ENCODE measurements at regions not wholly inside any gene's neighbourhood (a gene's known extent, or its start where the extent isn't known, plus 50 kb on each side); places are given as distances from the start of the nearest gene placed in this dataset.
"Not testable (repeated sequence)": the region's sequence is repeated elsewhere in the genome, so short reads cannot be mapped to it uniquely, and the experiment has no call there.

GRCh38 chr6:4664117-4664626 lies 112.0 kb upstream of the CDYL start:
- TF ChIP-seq CTCF (IDR thresholded peaks at IDR 0.05; ENCODE audit: insufficient read depth, low read length, severe bottlenecking), result no peak
- Histone ChIP-seq H3K27me3 (ENCODE audit: control insufficient read depth, insufficient read depth, low read length) (no peaks in the 10 kb centered on the region), H3K4me3 (ENCODE audit: low read depth, low read length) (no peak overlapping the region), H3K36me3 (ENCODE audit: control insufficient read depth, insufficient read depth, low read length) (no peaks in the 10 kb centered on the region)
- no peak for FAIRE-seq
- DNase-seq (ENCODE audit: low read depth), result peak; percentile 18

GRCh38 chr6:4662886-4663285 lies 113.3 kb upstream of the CDYL start:
- Histone ChIP-seq H3K36me3 (ENCODE audit: control insufficient read depth, insufficient read depth, low read length) (no peaks in the 10 kb centered on the region), H3K27me3 (ENCODE audit: control insufficient read depth, insufficient read depth, low read length) (no peaks in the 10 kb centered on the region), H3K4me3 (ENCODE audit: low read depth, low read length) (no peak overlapping the region)
- DNase-seq (ENCODE audit: low read depth), result no peak
- peak; percentile 43 for FAIRE-seq
- no peak for TF ChIP-seq CTCF (IDR thresholded peaks at IDR 0.05; ENCODE audit: insufficient read depth, low read length, severe bottlenecking)

GRCh38 chr6:4661391-4661790 lies 114.8 kb upstream of the CDYL start:
- no peak for FAIRE-seq
- Histone ChIP-seq H3K27me3 (ENCODE audit: control insufficient read depth, insufficient read depth, low read length) (no peaks in the 10 kb centered on the region), H3K36me3 (ENCODE audit: control insufficient read depth, insufficient read depth, low read length) (no peaks in the 10 kb centered on the region), H3K4me3 (ENCODE audit: low read depth, low read length) (no peak overlapping the region)
- TF ChIP-seq CTCF (IDR thresholded peaks at IDR 0.05; ENCODE audit: insufficient read depth, low read length, severe bottlenecking), result no peak
- no peak for DNase-seq (ENCODE audit: low read depth)

GRCh38 chr6:4660377-4661321 lies 115.6 kb upstream of the CDYL start:
- no peaks in the 10 kb centered on the region for H3K27me3 ChIP-seq (ENCODE audit: control insufficient read depth, insufficient read depth, low read length)
- TF ChIP-seq CTCF (IDR thresholded peaks at IDR 0.05; ENCODE audit: insufficient read depth, low read length, severe bottlenecking), result no peak
- DNase-seq (ENCODE audit: low read depth) (no peak), FAIRE-seq (no peak)
- no peaks in the 10 kb centered on the region for H3K36me3 ChIP-seq (ENCODE audit: control insufficient read depth, insufficient read depth, low read length)
- no peak overlapping the region for H3K4me3 ChIP-seq (ENCODE audit: low read depth, low read length)

GRCh38 chr6:4659719-4660118 lies 116.5 kb upstream of the CDYL start:
- H3K36me3 ChIP-seq (ENCODE audit: control insufficient read depth, insufficient read depth, low read length); H3K4me3 ChIP-seq (ENCODE audit: low read depth, low read length); FAIRE-seq; H3K27me3 ChIP-seq (ENCODE audit: control insufficient read depth, insufficient read depth, low read length); DNase-seq (ENCODE audit: low read depth): not testable (repeated sequence)

- no peak for DNase-seq (ENCODE audit: low read depth)
- Histone ChIP-seq H3K4me3 (ENCODE audit: low read depth, low read length) (no peak overlapping the region), H3K27me3 (ENCODE audit: control insufficient read depth, insufficient read depth, low read length) (no peaks in the 10 kb centered on the region), H3K36me3 (ENCODE audit: control insufficient read depth, insufficient read depth, low read length) (no peaks in the 10 kb centered on the region)
- no peak for TF ChIP-seq CTCF (IDR thresholded peaks at IDR 0.05; ENCODE audit: insufficient read depth, low read length, severe bottlenecking)
- FAIRE-seq, result no peak
Observed at GRCh38 chr6:4658486-4658885, 117.7 kb upstream of the CDYL start.

Measured in bronchial epithelial cell (primary cell).